CD4-positive, alpha-beta T cell (primary cell): ENCODE measurements at regions not wholly inside any gene's neighbourhood (a gene's known extent, or its start where the extent isn't known, plus 50 kb on each side); places are given as distances from the start of the nearest gene placed in this dataset.

Source experiments
- ATAC-seq: fragments of 200-7000 bp; cut with Tn5 transposase; one replicate; pipeline ENCODE4 v1.10.0; 2022; ENCODE audit warnings: mild to moderate bottlenecking; ENCODE audit not compliant: poor library complexity
- CTCF ChIA-PET: fragments of 350-600 bp; sonication (Branson Sonifier 250); formaldehyde crosslinking; loops from one replicate; lab custom pipeline; 2021; ENCODE audit warnings: antibody characterized with exemption, inconsistent platforms; lab: Charles Lee
- POLR2A ChIA-PET: fragments of 350-600 bp; sonication (Branson Sonifier 250); formaldehyde crosslinking; loops from one replicate; lab custom pipeline; 2021; ENCODE audit warnings: antibody characterized with exemption, inconsistent platforms; lab: Charles Lee
- DNase-seq, 14 experiments: peaks; one replicate each; pipeline ENCODE4 v3.0.0-alpha.2; 2013 to 2020; ENCODE audit warnings: mixed read lengths in 2 of 14
- H3K27ac ChIP-seq, 2 donors: one replicate each; pipeline versions ENCODE4 v1.5.1 to v1.7.0; 2013; ENCODE audit warnings: low read length in 2 of 2, low read depth in 1 of 2, mild to moderate bottlenecking in 1 of 2
- H3K27me3 ChIP-seq, 2 experiments: 1 replicate in 1 of 2; 2 replicates in 1 of 2; pipeline versions ENCODE4 v1.6.1 to v1.7.0; 2013; ENCODE audit warnings: low read length in 2 of 2, control low read depth in 1 of 2, mild to moderate bottlenecking in 1 of 2, moderate library complexity in 1 of 2; ENCODE audit not compliant: insufficient read depth in 2 of 2, control insufficient read depth in 1 of 2
- H3K36me3 ChIP-seq: one replicate; pipeline ENCODE4 v1.6.1; 2013; ENCODE audit warnings: low read length, control low read depth; ENCODE audit not compliant: insufficient read depth
- H3K4me1 ChIP-seq: one replicate; pipeline ENCODE4 v1.6.1; 2013; ENCODE audit warnings: low read length, control low read depth; ENCODE audit not compliant: insufficient read depth
- H3K4me3 ChIP-seq: one replicate; pipeline ENCODE4 v1.5.1; 2013; ENCODE audit warnings: mild to moderate bottlenecking, low read length, moderate library complexity
- H3K9me3 ChIP-seq, 2 experiments: 1 replicate in 1 of 2; 2 replicates in 1 of 2; pipeline versions ENCODE4 v1.6.1 to v1.7.0; 2013; ENCODE audit warnings: low read length in 2 of 2, mild to moderate bottlenecking in 2 of 2, control low read depth in 1 of 2, moderate library complexity in 1 of 2; ENCODE audit not compliant: control insufficient read depth in 1 of 2, insufficient read depth in 1 of 2
- H3K27ac Mint-ChIP-seq: one replicate; pipeline ENCODE4 v1.8.0; 2020; ENCODE audit warnings: mixed read lengths
- H3K27me3 Mint-ChIP-seq: one replicate; pipeline ENCODE4 v1.8.0; 2021; ENCODE audit warnings: mixed read lengths
- H3K36me3 Mint-ChIP-seq: one replicate; pipeline ENCODE4 v1.8.0; 2021; ENCODE audit warnings: low read depth, mixed read lengths
- H3K4me1 Mint-ChIP-seq: one replicate; pipeline ENCODE4 v1.8.0; 2021; ENCODE audit warnings: low read depth, mixed read lengths
- H3K4me3 Mint-ChIP-seq: one replicate; pipeline ENCODE4 v1.8.0; 2020; ENCODE audit warnings: mild to moderate bottlenecking, mixed read lengths
- H3K9me3 Mint-ChIP-seq: one replicate; pipeline ENCODE4 v1.8.0; 2020; ENCODE audit warnings: mixed read lengths
- CTCF ChIP-seq: fragments of 200-600 bp; IDR thresholded peaks from one replicate; pipeline ENCODE4 v1.8.0; 2022; ENCODE audit warnings: antibody characterized with exemption, mild to moderate bottlenecking
- intact Hi-C, 2 experiments: fragments of 100-400 bp; cut with DNase I in 1 of 2; cut with micrococcal nuclease in 1 of 2; formaldehyde crosslinking; loops; one replicate each; pipeline versions ENCODE4 v1.15.1 to v1.9.0; 2023 to 2025; cut with DNase I, micrococcal nuclease

- Mint-ChIP-seq H3K4me3 (no peak overlapping the region), H3K9me3 (peaks cover 4% of the 10 kb centered on the region), H3K27ac (no peak overlapping the region), H3K36me3 (peaks cover 23% of the 10 kb centered on the region), H3K4me1 (peaks cover 33% of the 10 kb centered on the region), H3K27me3 (peaks cover 16% of the 10 kb centered on the region)
- no peak overlapping the region for H3K27ac ChIP-seq
- DNase-seq, result peak; percentile 17 to 83 (median 34)
- CTCF ChIA-PET, result interaction anchor here (0.6 to 2.8 kb wide), 10 partner anchors 17 to 100 kb away, joined by 3 to 34 read pairs (median 4); partner anchors contain the start of gene ZNF800
- TF ChIP-seq CTCF, result peak; percentile 74
- POLR2A ChIA-PET, result interaction anchor here (1.4 to 1.9 kb wide), 4 partner anchors 33 to 100 kb away, joined by 5 to 20 read pairs (median 8); partner anchors contain the start of gene ZNF800
- H3K4me1 ChIP-seq, result peaks cover 12% of the 10 kb centered on the region
- H3K4me3 ChIP-seq, result no peak overlapping the region
- peaks cover 0 to 4% of the 10 kb centered on the region in 2 experiments for H3K27me3 ChIP-seq
- no peaks in the 10 kb centered on the region for H3K36me3 ChIP-seq
- ATAC-seq, result peak; percentile 90
- H3K9me3 ChIP-seq, result peaks cover 10 to 16% of the 10 kb centered on the region in 2 experiments
- intact Hi-C loops, result loop anchor here (1.0 to 10.0 kb wide), 4 partner anchors 53 to 101 kb away; partner anchors contain the start of gene ZNF800 (in 2 of the 2)
These were observed 54.9 kb upstream of the ZNF800 start for GRCh38 chr7:127447326-127447945.

GRCh38 chr7:127446842-127447241 is 54.3 kb upstream of the ZNF800 start:
- peaks cover 2% of the 10 kb centered on the region for H3K9me3 Mint-ChIP-seq
- peaks cover 28% of the 10 kb centered on the region for H3K4me1 Mint-ChIP-seq
- peaks cover 12% of the 10 kb centered on the region for H3K4me1 ChIP-seq
- POLR2A ChIA-PET, result interaction anchor here (1.4 to 1.9 kb wide), 4 partner anchors 33 to 99 kb away, joined by 5 to 20 read pairs (median 8); partner anchors contain the start of gene ZNF800
- CTCF ChIA-PET, result interaction anchor here (0.6 to 2.8 kb wide), 10 partner anchors 16 to 99 kb away, joined by 3 to 34 read pairs (median 4); partner anchors contain the start of gene ZNF800
- DNase-seq (no peak), ATAC-seq (no peak)
- H3K36me3 ChIP-seq, result no peaks in the 10 kb centered on the region
- H3K4me3 Mint-ChIP-seq, result no peak overlapping the region
- peaks cover 16% of the 10 kb centered on the region for H3K27me3 Mint-ChIP-seq
- peaks cover 10 to 16% of the 10 kb centered on the region in 2 experiments for H3K9me3 ChIP-seq
- H3K27ac Mint-ChIP-seq, result no peak overlapping the region
- H3K36me3 Mint-ChIP-seq, result peaks cover 19% of the 10 kb centered on the region
- intact Hi-C loops, result loop anchor here (1.0 to 10.0 kb wide), 4 partner anchors 52 to 100 kb away; partner anchors contain the start of gene ZNF800 (in 2 of the 2)
- no peak overlapping the region for H3K4me3 ChIP-seq
- H3K27ac ChIP-seq, result no peak overlapping the region
- H3K27me3 ChIP-seq, result peaks cover 0 to 4% of the 10 kb centered on the region in 2 experiments
- TF ChIP-seq CTCF, result no peak
